LNCAP (cell line): ENCODE measurements at regions not wholly inside any gene's neighbourhood (a gene's known extent, or its start where the extent isn't known, plus 50 kb on each side); places are given as distances from the start of the nearest gene placed in this dataset.

Experiments
- CTCF ChIP-seq: fragments of 450-650 bp; IDR thresholded peaks from 2 replicates; pipeline ENCODE4 v1.5.1; 2017; ENCODE audit warnings: mild to moderate bottlenecking

GRCh38 chr2:199677881-199678280, 173.1 kb downstream of the FTCDNL1 start:
- no peak for TF ChIP-seq CTCF

GRCh38 chr2:199668645-199669044, 182.3 kb downstream of the FTCDNL1 start:
- no peak for TF ChIP-seq CTCF

DNA sequence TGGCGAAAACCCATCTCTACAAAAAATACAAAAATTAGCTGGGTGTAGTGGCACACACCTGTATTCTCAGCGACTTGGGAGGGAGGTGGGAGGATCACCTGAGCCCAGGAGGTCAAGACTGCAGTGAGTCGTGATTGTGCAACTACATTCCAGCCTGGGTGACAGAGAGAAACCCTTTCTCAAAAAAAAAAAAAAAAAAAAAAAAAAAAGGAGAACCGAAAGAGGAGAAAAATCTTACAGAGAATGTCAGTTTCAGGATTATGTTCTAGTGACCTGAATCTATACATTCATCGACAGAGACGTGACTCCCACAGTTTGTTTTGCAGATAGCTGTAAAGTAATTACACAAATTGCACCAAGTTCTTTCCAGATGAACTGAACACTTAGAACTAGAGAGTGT, 187.8 kb downstream of the FTCDNL1 start:
- no peak for TF ChIP-seq CTCF

DNA sequence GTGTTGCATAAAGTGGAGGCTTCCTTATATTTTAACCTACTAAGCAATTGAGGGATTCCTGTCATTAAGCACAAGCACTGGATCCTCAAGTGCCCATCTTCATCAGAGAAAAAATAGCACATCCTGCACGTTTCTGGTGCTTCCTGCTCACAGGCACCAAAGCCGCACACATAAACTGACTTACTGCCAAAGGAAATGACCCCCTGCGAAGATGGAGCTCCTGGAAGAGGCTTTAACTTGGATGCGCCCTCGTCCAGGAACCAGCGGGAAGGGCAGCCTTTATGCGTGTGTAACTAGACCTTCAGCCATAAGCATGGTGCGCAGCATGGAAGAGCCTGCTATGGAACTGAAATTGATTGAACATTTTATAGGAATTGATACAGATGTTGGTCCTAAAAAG, 188.7 kb downstream of the FTCDNL1 start:
- no peak for TF ChIP-seq CTCF

DNA sequence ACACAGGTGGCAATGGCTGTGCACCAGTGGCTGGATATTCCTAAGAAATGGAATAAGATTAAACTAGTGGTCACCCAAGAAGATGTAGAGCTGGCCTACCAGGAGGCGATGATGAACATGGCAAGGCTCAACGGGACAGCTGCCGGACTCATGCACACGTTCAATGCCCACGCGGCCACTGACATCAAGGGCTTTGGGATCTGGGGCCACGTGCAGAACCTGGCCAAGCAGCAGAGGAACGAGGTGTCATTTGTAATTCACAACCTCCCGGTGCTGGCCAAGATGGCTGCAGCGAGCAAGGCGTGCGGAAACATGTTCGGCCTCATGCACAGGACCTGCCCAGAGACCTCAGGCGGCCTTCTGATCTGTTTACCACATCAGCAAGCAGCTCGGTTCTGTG, 190.8 kb downstream of the FTCDNL1 start:
- no peak for TF ChIP-seq CTCF

DNA sequence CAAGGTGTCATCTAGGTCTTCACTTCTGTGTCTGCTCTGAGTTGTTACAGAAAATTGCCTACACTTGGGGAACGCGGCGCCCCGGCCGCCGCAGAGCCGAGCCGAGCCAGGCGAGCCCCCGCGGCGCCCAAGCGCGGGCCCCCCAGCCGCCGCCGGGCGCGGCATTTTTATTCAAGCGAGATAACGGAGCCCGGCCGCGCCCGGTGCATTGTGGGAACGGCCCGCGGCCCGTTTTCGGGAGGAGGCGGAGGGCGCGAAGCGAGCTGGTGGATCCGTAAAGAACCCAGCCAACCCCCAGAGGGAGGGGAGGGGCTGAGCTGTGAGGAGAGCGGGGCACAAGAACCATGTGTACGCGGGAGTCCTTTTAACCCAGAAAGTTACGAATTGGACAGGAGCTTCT, 191.8 kb downstream of the FTCDNL1 start:
- no peak for TF ChIP-seq CTCF

DNA sequence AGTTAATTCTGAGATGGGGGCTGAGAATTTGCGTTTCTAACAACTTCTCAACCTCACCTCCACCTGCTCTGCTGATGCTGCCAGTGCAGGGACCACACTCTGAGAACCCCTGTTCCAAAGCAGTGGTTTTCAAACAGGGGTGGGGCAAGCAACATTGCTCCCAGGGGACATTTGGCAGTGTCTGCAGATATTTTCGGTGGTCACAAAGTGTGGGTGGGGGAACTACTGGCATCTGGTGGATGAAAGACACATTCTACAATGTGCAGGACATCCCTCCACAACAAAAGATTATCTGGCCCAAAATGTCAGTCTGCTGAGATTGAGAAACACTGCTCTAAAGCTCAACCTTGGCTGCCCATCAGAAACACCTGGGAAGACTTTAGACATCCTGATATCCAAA, 188.7 kb upstream of the SATB2 start:
- no peak for TF ChIP-seq CTCF

DNA sequence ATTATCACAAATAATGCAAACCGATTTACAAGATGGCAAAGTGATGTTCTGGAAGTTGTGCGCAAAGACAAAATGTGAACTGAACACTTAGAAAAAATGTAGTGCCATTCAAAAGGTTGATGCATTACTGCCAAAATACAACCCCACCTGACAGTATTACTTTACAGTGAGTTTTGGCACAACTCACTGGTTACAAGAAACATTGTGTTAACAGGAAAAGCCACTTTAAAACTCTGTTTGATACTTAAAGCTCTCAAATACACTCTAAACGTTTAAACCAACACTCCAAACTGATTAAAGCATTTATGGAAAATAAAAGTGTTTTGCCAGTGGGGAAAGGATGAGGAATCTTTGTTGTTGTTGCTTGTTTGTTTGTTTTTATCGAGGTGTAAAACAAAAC, 173.4 kb upstream of the SATB2 start:
- no peak for TF ChIP-seq CTCF
